Esophagus (tissue), 2 donors: ENCODE measurements at regions not wholly inside any gene's neighbourhood (a gene's known extent, or its start where the extent isn't known, plus 50 kb on each side); places are given as distances from the start of the nearest gene placed in this dataset.
"Not testable (repeated sequence)": the region's sequence is repeated elsewhere in the genome, so short reads cannot be mapped to it uniquely, and the experiment has no call there.

Source experiments
- H3K27ac ChIP-seq, 2 donors: one replicate each; pipeline ENCODE4 v1.5.1; 2013; ENCODE audit warnings: low read depth in 2 of 2, mild to moderate bottlenecking in 2 of 2, inconsistent platforms in 1 of 2, low read length in 1 of 2, moderate library complexity in 1 of 2
- H3K27me3 ChIP-seq, 2 donors: one replicate each; pipeline ENCODE4 v1.6.1; 2013; ENCODE audit warnings: low read length in 2 of 2, control low read depth in 1 of 2, mild to moderate bottlenecking in 1 of 2; ENCODE audit not compliant: insufficient read depth in 2 of 2, control insufficient read depth in 1 of 2
- H3K36me3 ChIP-seq, 2 donors: one replicate each; pipeline ENCODE4 v1.6.1; 2013; ENCODE audit warnings: low read length in 1 of 2; ENCODE audit not compliant: control insufficient read depth in 2 of 2, insufficient read depth in 2 of 2
- H3K4me1 ChIP-seq, 2 donors: one replicate each; pipeline ENCODE4 v1.6.1; 2013; ENCODE audit warnings: low read length in 1 of 2; ENCODE audit not compliant: control insufficient read depth in 2 of 2, insufficient read depth in 2 of 2
- H3K4me3 ChIP-seq, 2 donors: one replicate each; pipeline ENCODE4 v1.5.1; 2013; ENCODE audit warnings: low read length in 2 of 2, mild to moderate bottlenecking in 2 of 2, low read depth in 1 of 2, moderate library complexity in 1 of 2
- H3K9me3 ChIP-seq, 2 donors: one replicate each; pipeline ENCODE4 v1.6.1; 2013; ENCODE audit warnings: mild to moderate bottlenecking in 2 of 2, low read depth in 1 of 2, low read length in 1 of 2, moderate library complexity in 1 of 2; ENCODE audit not compliant: control insufficient read depth in 2 of 2, insufficient read depth in 1 of 2
- WGBS, 2 donors: extraction: QIAGEN DNeasy Blood & Tissue Kit; methylation state at CpG; one replicate each; pipeline ENCODE4 v1.1.7; 2013; 5-methylcytosine and 5-hydroxymethylcytosine counted together
- donor health status: healthy with polysubstance abuse.
- donor health status: Bipolar disorder and iron deficiency.

DNA sequence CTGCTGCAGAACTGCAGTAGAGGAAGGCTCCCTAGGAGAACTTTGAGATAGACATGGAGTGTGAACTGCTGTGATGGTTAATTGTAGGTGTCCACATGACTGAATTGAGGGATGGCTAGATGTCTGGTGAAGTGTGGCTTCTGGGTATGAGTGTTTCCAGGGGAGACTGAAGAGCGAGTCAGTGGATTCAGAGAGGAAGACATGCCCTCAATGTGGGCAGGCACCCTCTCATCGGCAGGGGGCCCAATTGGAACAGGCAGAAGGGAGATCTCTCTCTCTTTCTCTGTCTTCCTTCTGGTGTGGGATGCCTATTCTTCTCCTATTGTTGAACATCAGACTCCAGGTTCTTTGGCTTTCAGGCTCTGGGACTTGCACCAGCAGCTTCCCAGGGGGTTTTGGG lies 304.7 kb upstream of the GATB start:
- 93% methylated on average over 2 of the region's 2 CpGs for WGBS, 2 donors
- no peaks in the 10 kb centered on the region for H3K36me3 ChIP-seq
- no peaks in the 10 kb centered on the region for H3K27me3 ChIP-seq
- H3K9me3 ChIP-seq = no peaks in the 10 kb centered on the region
- H3K4me1 ChIP-seq = no peaks in the 10 kb centered on the region
- H3K27ac ChIP-seq = no peak overlapping the region
- no peak overlapping the region for H3K4me3 ChIP-seq

- Histone ChIP-seq H3K9me3 (no peaks in the 10 kb centered on the region), H3K4me3 (no peak overlapping the region), H3K4me1 (no peaks in the 10 kb centered on the region), H3K27ac (no peak overlapping the region), H3K36me3 (no peaks in the 10 kb centered on the region), H3K27me3 (no peaks in the 10 kb centered on the region)
- 74 to 83% methylated on average over 1 of the region's 1 CpG for WGBS, 2 donors
These were observed 303.9 kb upstream of the GATB start for GRCh38 chr4:152064753-152065152.

GRCh38 chr4:152064282-152064681 lies 303.5 kb upstream of the GATB start:
- H3K27ac ChIP-seq = no peak overlapping the region
- H3K27me3 ChIP-seq = no peaks in the 10 kb centered on the region
- WGBS, 2 donors = 72% methylated on average over 2 of the region's 2 CpGs
- no peaks in the 10 kb centered on the region for H3K36me3 ChIP-seq
- no peaks in the 10 kb centered on the region for H3K9me3 ChIP-seq
- no peak overlapping the region for H3K4me3 ChIP-seq
- H3K4me1 ChIP-seq = no peaks in the 10 kb centered on the region

GRCh38 chr4:152063621-152064240 lies 302.9 kb upstream of the GATB start:
- WGBS, 2 donors = 35 to 41% methylated on average over 13 of the region's 13 CpGs
- no peaks in the 10 kb centered on the region for H3K36me3 ChIP-seq
- no peaks in the 10 kb centered on the region for H3K9me3 ChIP-seq
- H3K27me3 ChIP-seq = no peaks in the 10 kb centered on the region
- H3K4me1 ChIP-seq = no peaks in the 10 kb centered on the region
- H3K27ac ChIP-seq = no peak overlapping the region
- H3K4me3 ChIP-seq = no peak overlapping the region

GRCh38 chr4:152062936-152063620 lies 302.3 kb upstream of the GATB start:
- 71 to 77% methylated on average over 2 of the region's 2 CpGs for WGBS, 2 donors
- Histone ChIP-seq H3K4me3 (no peak overlapping the region), H3K4me1 (no peaks in the 10 kb centered on the region), H3K27me3 (no peaks in the 10 kb centered on the region), H3K36me3 (no peaks in the 10 kb centered on the region), H3K9me3 (no peaks in the 10 kb centered on the region), H3K27ac (no peak overlapping the region)

GRCh38 chr4:152054731-152055130 lies 293.9 kb upstream of the GATB start:
- Histone ChIP-seq H3K36me3 (no peaks in the 10 kb centered on the region), H3K9me3 (no peaks in the 10 kb centered on the region), H3K4me3 (no peak overlapping the region), H3K27ac (no peak overlapping the region), H3K4me1 (no peaks in the 10 kb centered on the region), H3K27me3 (no peaks in the 10 kb centered on the region)
- 54 to 60% methylated on average over 3 of the region's 3 CpGs for WGBS, 2 donors

DNA sequence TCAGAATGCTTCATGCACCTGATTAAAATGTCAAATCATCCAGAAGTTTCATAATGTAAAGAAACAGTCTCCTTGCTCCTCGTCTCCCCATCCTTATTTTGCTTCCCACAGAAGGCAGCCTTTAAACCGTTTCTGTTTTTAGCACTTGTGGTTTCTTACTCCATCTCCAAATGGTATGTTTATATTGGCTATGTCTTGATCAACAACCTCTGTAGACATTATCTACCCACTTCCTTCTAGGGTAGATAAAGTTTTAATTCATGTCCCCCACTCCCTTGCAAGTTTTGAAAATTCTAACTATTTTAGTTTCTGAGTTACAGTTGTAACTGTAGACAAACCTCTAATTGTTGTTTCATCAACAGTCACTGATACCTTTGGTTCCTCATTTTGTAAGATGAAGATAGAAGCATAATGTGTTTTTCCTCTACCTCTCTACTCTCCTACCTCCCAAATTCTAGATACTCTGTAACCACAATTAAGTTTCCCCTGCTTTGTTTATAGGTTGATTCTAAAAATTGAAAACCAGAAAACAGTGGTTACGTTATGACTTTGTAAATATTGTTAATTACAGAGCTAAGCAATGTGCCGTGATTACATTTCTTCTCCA lies 291.7 kb upstream of the GATB start:
- Histone ChIP-seq H3K4me1 (no peaks in the 10 kb centered on the region), H3K4me3 (no peak overlapping the region), H3K9me3 (no peaks in the 10 kb centered on the region), H3K36me3 (no peaks in the 10 kb centered on the region), H3K27me3 (no peaks in the 10 kb centered on the region), H3K27ac (no peak overlapping the region)
- WGBS, 2 donors = 58 to 61% methylated on average over 4 of the region's 4 CpGs

DNA sequence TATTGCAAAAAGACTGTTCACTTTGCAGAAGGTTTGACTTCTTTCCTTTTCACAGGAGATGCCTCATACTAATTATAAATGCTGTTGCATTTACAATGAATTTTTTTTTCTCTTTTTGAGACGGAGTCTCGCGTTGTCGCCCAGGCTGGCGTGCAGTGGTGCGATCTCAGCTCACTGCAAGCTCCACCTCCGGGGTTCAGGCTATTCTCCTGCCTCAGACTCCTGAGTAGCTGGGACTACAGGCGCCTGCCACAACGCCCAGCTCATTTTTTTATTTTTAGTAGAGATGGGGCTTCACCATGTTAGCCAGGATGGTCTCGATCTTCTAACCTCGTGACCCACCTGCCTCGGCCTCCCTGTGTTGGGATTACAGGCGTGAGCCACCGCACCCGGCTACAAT lies 290.5 kb upstream of the GATB start:
- H3K4me1 ChIP-seq, H3K27ac ChIP-seq, H3K4me3 ChIP-seq, H3K27me3 ChIP-seq, H3K9me3 ChIP-seq, H3K36me3 ChIP-seq: not testable (repeated sequence)
- 94 to 96% methylated on average over 15 of the region's 15 CpGs for WGBS, 2 donors

- H3K36me3 ChIP-seq = no peaks in the 10 kb centered on the region
- H3K27ac ChIP-seq = no peak overlapping the region
- 79 to 83% methylated on average over 3 of the region's 3 CpGs for WGBS, 2 donors
- H3K4me1 ChIP-seq = peaks cover 3 to 7% of the 10 kb centered on the region in 2 donors
- H3K4me3 ChIP-seq = no peak overlapping the region
- no peaks in the 10 kb centered on the region for H3K9me3 ChIP-seq
- no peaks in the 10 kb centered on the region for H3K27me3 ChIP-seq
These were observed 289.3 kb upstream of the GATB start for GRCh38 chr4:152050106-152050505.

- no peak overlapping the region for H3K4me3 ChIP-seq
- H3K27ac ChIP-seq = no peak overlapping the region
- no peaks in the 10 kb centered on the region for H3K36me3 ChIP-seq
- H3K4me1 ChIP-seq = peaks cover 3 to 7% of the 10 kb centered on the region in 2 donors
- 94 to 98% methylated on average over 2 of the region's 2 CpGs for WGBS, 2 donors
- H3K27me3 ChIP-seq = no peaks in the 10 kb centered on the region
- no peaks in the 10 kb centered on the region for H3K9me3 ChIP-seq
These were observed 286.6 kb upstream of the GATB start for GRCh38 chr4:152047451-152047850.
